Cardiac muscle cell (in vitro differentiated cells and primary cell): ENCODE measurements at regions not wholly inside any gene's neighbourhood (a gene's known extent, or its start where the extent isn't known, plus 50 kb on each side); places are given as distances from the start of the nearest gene placed in this dataset.
"Not testable (repeated sequence)": the region's sequence is repeated elsewhere in the genome, so short reads cannot be mapped to it uniquely, and the experiment has no call there.

Source experiments
- DNase-seq, 2 donors: peaks; one replicate each; pipeline versions ENCODE4 v3.0.0 to v3.0.0-alpha.2; 2010 to 2017; ENCODE audit warnings: low read depth in 1 of 2, low spot score in 1 of 2
- H3K27ac ChIP-seq: fragments of 200-600 bp; sonication (generic); 2 replicates; pipeline ENCODE4 v1.5.1; 2016
- H3K27me3 ChIP-seq: fragments of 200-600 bp; sonication (generic); 2 replicates; pipeline ENCODE4 v1.6.0; 2016; ENCODE audit warnings: control low read depth
- H3K36me3 ChIP-seq: fragments of 200-600 bp; sonication (generic); 2 replicates; pipeline ENCODE4 v1.5.1; 2016; ENCODE audit warnings: control low read depth
- H3K4me1 ChIP-seq: fragments of 200-600 bp; sonication (generic); 2 replicates; pipeline ENCODE4 v1.8.1; 2017; ENCODE audit warnings: low read depth, mild to moderate bottlenecking, mixed run types
- H3K4me3 ChIP-seq: fragments of 200-600 bp; sonication (generic); 2 replicates; pipeline ENCODE4 v1.5.1; 2016; ENCODE audit warnings: mild to moderate bottlenecking
- H3K9me3 ChIP-seq: fragments of 200-600 bp; sonication (generic); 2 replicates; pipeline ENCODE4 v1.5.1; 2017; ENCODE audit warnings: low read depth, mild to moderate bottlenecking, control low read depth
- CTCF ChIP-seq: IDR thresholded peaks from 2 replicates; pipeline ENCODE4 v1.5.1; 2012; ENCODE audit warnings: low read depth, mild to moderate bottlenecking, low read length

GRCh38 chr7:115332691-115333090, 410.8 kb downstream of the MDFIC start:
- no peak for TF ChIP-seq CTCF

DNA sequence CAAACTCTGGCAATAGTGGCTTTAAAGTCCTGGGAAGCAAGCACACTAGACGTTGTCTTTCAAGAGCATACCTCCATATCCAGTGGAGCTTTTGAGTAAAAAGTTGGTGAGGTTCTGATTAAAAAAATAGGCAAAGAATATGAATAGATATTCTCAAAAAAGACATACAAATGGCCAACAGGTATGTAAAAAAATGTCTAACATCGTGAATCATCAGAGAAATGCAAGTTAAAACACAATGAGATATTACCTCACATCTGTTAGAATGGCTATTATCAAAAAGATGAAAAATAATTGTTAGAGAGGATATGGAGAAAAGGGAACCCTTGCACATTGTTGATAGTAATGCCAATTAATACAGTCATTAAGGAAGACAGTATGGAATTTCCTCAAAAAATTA, 407.1 kb downstream of the MDFIC start:
- no peaks in the 10 kb centered on the region for H3K9me3 ChIP-seq
- H3K36me3 ChIP-seq, result no peaks in the 10 kb centered on the region
- H3K4me3 ChIP-seq, result no peak overlapping the region
- H3K4me1 ChIP-seq, result no peaks in the 10 kb centered on the region
- no peak overlapping the region for H3K27ac ChIP-seq
- TF ChIP-seq CTCF, result no peak
- no peaks in the 10 kb centered on the region for H3K27me3 ChIP-seq
- no peak for DNase-seq

More at GRCh38 chr7:115332691-115333090, 410.8 kb downstream of the MDFIC start:
- no peak overlapping the region for H3K4me3 ChIP-seq
- H3K36me3 ChIP-seq, result no peaks in the 10 kb centered on the region
- no peak for DNase-seq
- H3K27ac ChIP-seq, result no peak overlapping the region
- no peaks in the 10 kb centered on the region for H3K27me3 ChIP-seq
- no peaks in the 10 kb centered on the region for H3K4me1 ChIP-seq
- no peaks in the 10 kb centered on the region for H3K9me3 ChIP-seq

DNA sequence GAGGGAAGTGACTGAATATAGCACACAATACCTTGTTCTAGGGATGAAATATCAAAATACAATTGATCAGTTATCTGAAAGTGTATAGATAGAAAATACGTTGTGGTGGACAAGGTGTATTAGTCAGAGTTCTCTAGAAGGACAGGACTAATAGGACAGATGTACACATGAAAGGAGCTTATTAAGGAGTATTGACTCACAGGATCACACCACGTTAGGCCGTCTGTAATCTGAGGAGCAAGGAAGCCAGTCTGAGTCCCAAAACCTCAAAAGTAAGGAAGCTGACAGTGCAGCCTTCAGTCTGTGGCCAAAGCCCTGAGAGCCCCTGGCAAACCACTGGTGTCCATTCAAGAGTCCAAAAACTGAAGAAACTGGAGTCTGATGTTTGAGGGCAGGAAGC, 406.1 kb downstream of the MDFIC start:
- H3K4me1 ChIP-seq, result no peaks in the 10 kb centered on the region
- no peak for TF ChIP-seq CTCF
- no peaks in the 10 kb centered on the region for H3K36me3 ChIP-seq
- H3K4me3 ChIP-seq, result no peak overlapping the region
- H3K27ac ChIP-seq, result no peak overlapping the region
- no peaks in the 10 kb centered on the region for H3K9me3 ChIP-seq
- no peaks in the 10 kb centered on the region for H3K27me3 ChIP-seq
- DNase-seq, result no peak

DNA sequence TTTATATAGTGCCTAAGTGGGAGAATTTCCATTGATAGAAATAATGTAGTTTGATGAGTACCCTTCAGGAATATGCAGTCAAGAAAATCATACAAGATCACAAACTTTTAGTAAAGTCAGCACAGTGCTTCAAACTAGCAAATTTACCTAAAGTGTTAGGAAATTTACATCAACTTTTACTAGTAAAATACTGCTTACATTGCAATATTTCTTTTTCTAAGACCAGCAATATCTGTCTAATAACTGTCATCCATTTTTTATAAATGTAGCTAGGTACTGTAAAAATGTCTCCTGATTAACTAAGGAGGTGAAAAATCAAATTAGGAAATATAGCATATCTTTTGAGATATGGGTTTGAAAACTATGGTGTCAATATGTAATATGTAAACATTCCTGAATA, 405.4 kb downstream of the MDFIC start:
- no peaks in the 10 kb centered on the region for H3K27me3 ChIP-seq
- no peak for TF ChIP-seq CTCF
- H3K4me1 ChIP-seq, result no peaks in the 10 kb centered on the region
- H3K9me3 ChIP-seq, result no peaks in the 10 kb centered on the region
- no peak overlapping the region for H3K27ac ChIP-seq
- H3K4me3 ChIP-seq, result no peak overlapping the region
- H3K36me3 ChIP-seq, result no peaks in the 10 kb centered on the region
- DNase-seq, result no peak

GRCh38 chr7:115319541-115319940, 397.6 kb downstream of the MDFIC start:
- no peaks in the 10 kb centered on the region for H3K27me3 ChIP-seq
- H3K36me3 ChIP-seq, result no peaks in the 10 kb centered on the region
- H3K4me3 ChIP-seq, result no peak overlapping the region
- no peak for DNase-seq
- peaks cover 2% of the 10 kb centered on the region for H3K4me1 ChIP-seq
- TF ChIP-seq CTCF, result no peak
- no peak overlapping the region for H3K27ac ChIP-seq
- no peaks in the 10 kb centered on the region for H3K9me3 ChIP-seq

- not testable (repeated sequence) for DNase-seq
Observed at GRCh38 chr7:115310316-115310715, 388.4 kb downstream of the MDFIC start.

More at GRCh38 chr7:115310316-115310715, 388.4 kb downstream of the MDFIC start:
- H3K27me3 ChIP-seq, H3K9me3 ChIP-seq, H3K4me3 ChIP-seq, H3K4me1 ChIP-seq, H3K36me3 ChIP-seq, H3K27ac ChIP-seq: not testable (repeated sequence)
